Colonic mucosa (tissue), 4 donors: ENCODE measurements at regions not wholly inside any gene's neighbourhood (a gene's known extent, or its start where the extent isn't known, plus 50 kb on each side); places are given as distances from the start of the nearest gene placed in this dataset.

ENCODE experiments used
- DNase-seq: peaks from one replicate; pipeline ENCODE4 v3.0.0-alpha.2; 2020
- H3K27ac ChIP-seq: fragments of 200-600 bp; one replicate; pipeline ENCODE4 v1.8.0; 2021
- H3K27me3 ChIP-seq: fragments of 200-600 bp; one replicate; pipeline ENCODE4 v1.8.0; 2021
- H3K36me3 ChIP-seq: fragments of 200-600 bp; one replicate; pipeline ENCODE4 v1.8.0; 2021
- H3K4me1 ChIP-seq: fragments of 200-600 bp; one replicate; pipeline ENCODE4 v1.8.0; 2021; ENCODE audit warnings: mild to moderate bottlenecking
- H3K4me3 ChIP-seq: fragments of 200-600 bp; one replicate; pipeline ENCODE4 v1.8.0; 2021
- H3K9ac ChIP-seq, 2 donors: one replicate each; pipeline ENCODE4 v1.7.0; 2013; ENCODE audit warnings: control low read depth in 2 of 2, low read depth in 2 of 2, low read length in 2 of 2
- H3K9me3 ChIP-seq: fragments of 200-600 bp; one replicate; pipeline ENCODE4 v1.8.0; 2021
- CTCF ChIP-seq: fragments of 200-600 bp; IDR thresholded peaks from one replicate; pipeline ENCODE4 v1.8.0; 2022; ENCODE audit warnings: antibody characterized with exemption, mild to moderate bottlenecking
- intact Hi-C: fragments of 100-400 bp; cut with DNase I; formaldehyde crosslinking; loops from one replicate; pipeline ENCODE4 v1.14.1; 2022
- donor health status: healthy.
- donor health status: DM: no; HTN: no; CAD: no.
- donor health status: DM: no; HTN: no; CAD: no.

GRCh38 chr15:87490666-87491065, 765.9 kb downstream of the NTRK3 start:
- intact Hi-C loops = no loop called here
- Histone ChIP-seq H3K27ac (no peak overlapping the region), H3K36me3 (no peaks in the 10 kb centered on the region), H3K4me3 (no peak overlapping the region), H3K27me3 (no peaks in the 10 kb centered on the region), H3K9ac (no peak overlapping the region), H3K9me3 (no peaks in the 10 kb centered on the region), H3K4me1 (no peaks in the 10 kb centered on the region)
- TF ChIP-seq CTCF = no peak
- no peak for DNase-seq

- no peak for DNase-seq
- no peaks in the 10 kb centered on the region for H3K4me1 ChIP-seq
- no peaks in the 10 kb centered on the region for H3K27me3 ChIP-seq
- TF ChIP-seq CTCF = no peak
- no peaks in the 10 kb centered on the region for H3K36me3 ChIP-seq
- no peak overlapping the region for H3K4me3 ChIP-seq
- H3K27ac ChIP-seq = no peak overlapping the region
- H3K9me3 ChIP-seq = no peaks in the 10 kb centered on the region
- no peak overlapping the region for H3K9ac ChIP-seq
- intact Hi-C loops = no loop called here
These were observed 766.5 kb downstream of the NTRK3 start for GRCh38 chr15:87489902-87490665.

GRCh38 chr15:87489456-87489855, 767.1 kb downstream of the NTRK3 start:
- Histone ChIP-seq H3K9me3 (no peaks in the 10 kb centered on the region), H3K9ac (no peak overlapping the region), H3K36me3 (no peaks in the 10 kb centered on the region), H3K27me3 (no peaks in the 10 kb centered on the region), H3K4me1 (no peaks in the 10 kb centered on the region), H3K27ac (no peak overlapping the region), H3K4me3 (no peak overlapping the region)
- TF ChIP-seq CTCF = no peak
- DNase-seq = no peak
- intact Hi-C loops = no loop called here

- no peak for DNase-seq
- no peaks in the 10 kb centered on the region for H3K4me1 ChIP-seq
- no peaks in the 10 kb centered on the region for H3K27me3 ChIP-seq
- intact Hi-C loops = no loop called here
- no peaks in the 10 kb centered on the region for H3K36me3 ChIP-seq
- no peaks in the 10 kb centered on the region for H3K9me3 ChIP-seq
- H3K9ac ChIP-seq = no peak overlapping the region
- H3K27ac ChIP-seq = no peak overlapping the region
- no peak for TF ChIP-seq CTCF
- H3K4me3 ChIP-seq = no peak overlapping the region
These were observed 769.1 kb downstream of the NTRK3 start for GRCh38 chr15:87487484-87487883.

GRCh38 chr15:87483468-87483867, 773.1 kb downstream of the NTRK3 start:
- H3K4me1 ChIP-seq = no peaks in the 10 kb centered on the region
- H3K27me3 ChIP-seq = no peaks in the 10 kb centered on the region
- H3K9ac ChIP-seq = no peak overlapping the region
- TF ChIP-seq CTCF = no peak
- no peaks in the 10 kb centered on the region for H3K36me3 ChIP-seq
- DNase-seq = no peak
- H3K9me3 ChIP-seq = no peaks in the 10 kb centered on the region
- intact Hi-C loops = no loop called here
- H3K4me3 ChIP-seq = no peak overlapping the region
- no peak overlapping the region for H3K27ac ChIP-seq
